Esophagus squamous epithelium (tissue), 4 donors: ENCODE measurements at regions not wholly inside any gene's neighbourhood (a gene's known extent, or its start where the extent isn't known, plus 50 kb on each side); places are given as distances from the start of the nearest gene placed in this dataset.

Experiments used
- CTCF ChIP-seq, 6 experiments: fragments of 450-650 bp in 4 of 6; fragments of 200-600 bp in 2 of 6; sonication (generic) in 2 of 6; IDR thresholded peaks; one replicate each; pipeline ENCODE4 v1.5.1; 2016 to 2019; ENCODE audit warnings: antibody characterized with exemption in 6 of 6, mild to moderate bottlenecking in 4 of 6, moderate library complexity in 4 of 6
- POLR2A ChIP-seq, 4 donors: fragments of 450-650 bp; IDR thresholded peaks; one replicate each; pipeline ENCODE4 v1.6.1; 2017; ENCODE audit warnings: antibody characterized with exemption in 4 of 4, mild to moderate bottlenecking in 4 of 4, moderate library complexity in 3 of 4

GRCh38 chr6:87972279-87972678, 75.4 kb upstream of the SPACA1 start:
- no peak for TF ChIP-seq CTCF (IDR thresholded peaks at IDR 0.05)
- TF ChIP-seq POLR2A (IDR thresholded peaks at IDR 0.05), result no peak
